IPS-15b (cell line): ENCODE measurements at regions not wholly inside any gene's neighbourhood (a gene's known extent, or its start where the extent isn't known, plus 50 kb on each side); places are given as distances from the start of the nearest gene placed in this dataset.

Experiments
- H3K27me3 ChIP-seq: one replicate; pipeline ENCODE4 v1.6.1; 2013; ENCODE audit warnings: low read length; ENCODE audit not compliant: control insufficient read depth, insufficient read depth
- H3K36me3 ChIP-seq: one replicate; pipeline ENCODE4 v1.6.1; 2013; ENCODE audit warnings: low read length; ENCODE audit not compliant: control insufficient read depth, insufficient read depth
- H3K4me1 ChIP-seq: one replicate; pipeline ENCODE4 v1.6.1; 2013; ENCODE audit warnings: mild to moderate bottlenecking, low read length; ENCODE audit not compliant: control insufficient read depth, insufficient read depth
- H3K4me3 ChIP-seq: one replicate; pipeline ENCODE4 v1.5.1; 2013; ENCODE audit warnings: low read depth, low read length
- H3K9ac ChIP-seq: one replicate; pipeline ENCODE4 v1.6.1; 2013; ENCODE audit warnings: low read depth, mild to moderate bottlenecking, low read length
- H3K9me3 ChIP-seq: one replicate; pipeline ENCODE4 v1.6.1; 2013; ENCODE audit warnings: mild to moderate bottlenecking, low read length; ENCODE audit not compliant: control insufficient read depth, insufficient read depth

DNA sequence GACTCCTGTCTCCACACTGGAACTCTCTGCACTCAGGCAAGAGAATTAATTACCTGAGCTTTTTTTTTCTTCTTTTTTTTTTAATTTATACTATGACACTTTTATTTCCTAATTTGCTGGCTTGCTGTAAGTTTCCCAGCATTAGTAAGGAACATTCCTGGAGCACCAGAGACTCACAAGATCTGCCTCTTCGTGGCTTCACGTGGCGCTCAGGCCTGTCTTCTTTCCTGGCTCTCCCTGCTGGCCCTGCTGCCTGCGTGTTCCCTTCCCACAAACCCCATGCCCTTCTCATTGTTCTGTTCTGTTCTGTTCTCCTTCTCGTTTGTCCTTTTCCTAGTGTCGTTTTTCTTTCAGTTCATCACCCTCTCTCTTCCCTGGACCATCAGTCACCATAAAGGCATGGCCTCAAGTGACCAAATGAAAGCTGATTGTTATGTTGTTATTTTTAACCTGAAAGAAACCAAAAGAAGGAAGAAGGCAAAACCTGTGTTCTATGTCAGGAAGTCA, 591.6 kb upstream of the PFKP start:
- H3K4me1 ChIP-seq, result peaks cover 5% of the 10 kb centered on the region
- H3K27me3 ChIP-seq, result no peaks in the 10 kb centered on the region
- H3K4me3 ChIP-seq, result no peak overlapping the region
- no peaks in the 10 kb centered on the region for H3K36me3 ChIP-seq
- no peaks in the 10 kb centered on the region for H3K9me3 ChIP-seq
- H3K9ac ChIP-seq, result no peak overlapping the region

DNA sequence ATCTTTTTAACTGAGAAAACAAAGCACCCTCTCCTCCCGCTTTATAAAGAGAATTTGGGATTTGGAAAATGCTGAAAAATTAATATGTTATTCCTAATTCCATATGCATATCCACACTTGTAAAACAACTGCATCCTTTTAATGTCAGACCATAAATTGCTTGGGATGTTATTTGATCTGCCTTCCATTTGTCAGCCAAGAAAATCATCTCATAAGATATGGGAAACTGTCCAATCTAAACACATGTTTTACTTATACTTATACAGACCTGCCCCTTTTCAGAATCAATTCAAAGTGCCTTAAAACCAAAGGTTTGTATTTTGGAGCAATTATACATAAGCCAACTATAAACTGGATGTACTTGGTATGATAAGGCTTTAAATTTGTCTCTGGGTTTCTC, 595.5 kb upstream of the PFKP start:
- no peaks in the 10 kb centered on the region for H3K27me3 ChIP-seq

DNA sequence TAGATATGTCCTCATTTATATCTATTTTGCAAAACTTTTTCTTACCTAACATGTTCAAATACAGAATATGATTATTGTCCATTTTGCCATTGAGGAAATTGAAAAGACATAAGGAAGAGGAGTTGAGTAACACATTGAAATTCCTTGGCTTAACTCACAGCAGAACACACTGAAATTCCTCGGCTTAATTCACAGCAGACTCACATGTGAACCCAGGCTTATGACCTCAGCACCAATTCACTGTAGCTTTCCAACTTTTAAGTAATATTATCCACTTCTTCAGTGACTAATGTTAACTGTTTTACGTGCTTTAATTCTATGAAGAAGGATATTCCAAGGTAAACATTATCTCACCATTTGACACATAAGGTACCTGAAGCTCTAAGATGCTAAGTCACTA, 597.5 kb upstream of the PFKP start:
- peaks cover 3% of the 10 kb centered on the region for H3K36me3 ChIP-seq
- no peak overlapping the region for H3K4me3 ChIP-seq
- H3K27me3 ChIP-seq, result no peaks in the 10 kb centered on the region
- H3K9me3 ChIP-seq, result no peaks in the 10 kb centered on the region
- H3K9ac ChIP-seq, result no peak overlapping the region
- H3K4me1 ChIP-seq, result no peaks in the 10 kb centered on the region

More for the DNA sequence above, 595.5 kb upstream of the PFKP start:
- Histone ChIP-seq H3K4me3 (no peak overlapping the region), H3K9ac (no peak overlapping the region), H3K4me1 (no peaks in the 10 kb centered on the region), H3K9me3 (no peaks in the 10 kb centered on the region), H3K36me3 (peaks cover 3% of the 10 kb centered on the region)

DNA sequence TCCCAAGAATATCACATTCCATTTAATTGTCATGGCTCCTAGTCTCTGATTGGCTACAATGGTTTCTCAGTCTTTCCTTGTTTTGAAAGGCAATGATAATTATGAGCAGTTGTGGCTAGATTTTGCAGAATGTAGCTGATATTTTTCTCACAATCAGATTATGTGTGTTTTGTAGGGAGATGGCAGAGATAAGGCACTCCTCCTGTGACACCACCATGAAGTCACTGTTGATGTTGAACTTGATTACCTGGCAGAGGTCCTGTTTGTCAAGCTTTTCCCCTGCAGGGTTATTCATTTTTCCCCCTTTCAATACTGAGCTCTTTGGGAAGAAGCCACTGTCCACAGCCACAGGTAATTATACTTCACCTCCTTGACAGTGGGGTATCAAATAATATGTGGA, 602.9 kb upstream of the PFKP start:
- H3K27me3 ChIP-seq, result no peaks in the 10 kb centered on the region
- H3K9me3 ChIP-seq, result no peaks in the 10 kb centered on the region
- H3K4me3 ChIP-seq, result no peak overlapping the region
- H3K4me1 ChIP-seq, result no peaks in the 10 kb centered on the region
- no peaks in the 10 kb centered on the region for H3K36me3 ChIP-seq
- H3K9ac ChIP-seq, result no peak overlapping the region

DNA sequence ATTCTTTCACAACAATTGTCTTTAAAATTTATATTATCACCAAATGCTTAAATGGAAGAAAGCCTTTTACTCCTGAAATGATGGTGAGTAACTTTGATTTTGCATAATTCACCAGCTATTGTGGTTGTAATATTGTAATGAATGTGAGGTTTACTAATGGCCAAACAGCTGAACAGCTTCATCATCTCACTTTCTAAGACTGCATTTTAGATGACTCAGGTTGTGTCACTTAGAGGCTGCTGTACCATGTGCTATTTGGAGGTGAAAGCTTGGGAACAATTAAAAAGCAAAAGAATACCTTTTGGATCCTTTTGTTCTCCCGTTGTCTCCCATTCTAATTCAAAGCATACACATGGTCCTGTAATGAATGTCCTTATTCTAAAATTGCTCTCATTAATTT, 604.0 kb upstream of the PFKP start:
- no peaks in the 10 kb centered on the region for H3K27me3 ChIP-seq
- H3K9ac ChIP-seq, result no peak overlapping the region
- H3K9me3 ChIP-seq, result no peaks in the 10 kb centered on the region
- no peaks in the 10 kb centered on the region for H3K36me3 ChIP-seq
- no peak overlapping the region for H3K4me3 ChIP-seq
- no peaks in the 10 kb centered on the region for H3K4me1 ChIP-seq

DNA sequence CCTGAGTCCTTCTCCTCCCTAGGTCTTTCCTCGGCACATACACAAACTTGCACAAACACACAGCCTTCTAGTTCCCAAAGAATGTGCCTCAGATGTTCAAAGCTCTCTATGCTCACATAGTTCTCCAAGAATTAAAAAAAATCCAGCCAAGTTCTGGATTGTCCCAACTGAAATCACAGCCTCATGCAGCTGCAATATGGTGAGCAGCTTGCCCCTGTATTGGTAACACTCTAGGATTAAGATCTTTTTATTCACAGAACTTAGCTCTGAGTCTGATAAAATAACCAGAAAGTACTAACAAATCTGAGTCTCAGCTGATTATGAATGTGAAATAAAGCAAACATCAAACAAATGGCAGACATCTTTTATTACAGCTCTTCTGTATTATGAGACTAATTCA, 604.8 kb upstream of the PFKP start:
- Histone ChIP-seq H3K27me3 (no peaks in the 10 kb centered on the region), H3K4me1 (no peaks in the 10 kb centered on the region), H3K9ac (no peak overlapping the region), H3K4me3 (no peak overlapping the region), H3K36me3 (no peaks in the 10 kb centered on the region), H3K9me3 (no peaks in the 10 kb centered on the region)

DNA sequence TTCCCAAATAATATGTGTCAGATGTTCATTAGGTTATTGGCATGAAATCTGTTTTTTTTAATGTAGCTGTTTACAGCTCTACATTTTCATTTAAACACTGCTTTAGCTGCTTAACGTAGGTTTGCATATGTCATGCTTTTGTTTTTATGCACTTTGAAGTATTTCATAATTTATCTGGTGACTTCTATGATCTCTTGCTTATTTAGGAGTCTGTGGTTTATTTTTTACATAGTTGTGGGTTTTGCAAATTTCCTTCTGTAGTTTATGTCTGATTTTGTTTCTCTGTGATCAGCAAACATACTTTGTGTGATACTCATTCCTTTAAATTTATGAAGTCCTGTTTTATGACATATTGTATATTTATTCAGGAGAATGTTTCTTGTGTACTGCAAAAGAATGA, 606.5 kb upstream of the PFKP start:
- Histone ChIP-seq H3K4me3 (no peak overlapping the region), H3K4me1 (no peaks in the 10 kb centered on the region), H3K27me3 (no peaks in the 10 kb centered on the region), H3K9me3 (no peaks in the 10 kb centered on the region), H3K9ac (no peak overlapping the region), H3K36me3 (no peaks in the 10 kb centered on the region)

DNA sequence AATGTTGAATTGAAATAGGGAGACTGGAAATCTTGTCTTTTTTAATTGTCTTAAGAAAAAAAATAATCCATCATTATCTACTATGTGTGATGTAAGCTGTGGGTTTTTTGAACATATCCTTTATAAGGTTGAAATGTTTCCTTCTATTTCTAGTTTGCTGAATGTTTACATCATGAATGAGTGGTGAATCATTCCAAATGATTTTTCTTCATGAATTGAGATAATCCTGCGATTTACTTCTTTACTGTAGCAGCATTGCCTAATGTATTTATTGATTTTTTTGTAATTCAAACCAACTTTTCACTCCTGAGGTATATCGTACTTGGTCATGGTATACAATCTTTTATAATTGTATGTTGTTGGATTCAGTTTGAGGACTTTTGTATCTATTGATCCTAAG, 607.6 kb upstream of the PFKP start:
- Histone ChIP-seq H3K4me1 (no peaks in the 10 kb centered on the region), H3K9me3 (no peaks in the 10 kb centered on the region), H3K27me3 (no peaks in the 10 kb centered on the region), H3K4me3 (no peak overlapping the region), H3K36me3 (no peaks in the 10 kb centered on the region), H3K9ac (no peak overlapping the region)

DNA sequence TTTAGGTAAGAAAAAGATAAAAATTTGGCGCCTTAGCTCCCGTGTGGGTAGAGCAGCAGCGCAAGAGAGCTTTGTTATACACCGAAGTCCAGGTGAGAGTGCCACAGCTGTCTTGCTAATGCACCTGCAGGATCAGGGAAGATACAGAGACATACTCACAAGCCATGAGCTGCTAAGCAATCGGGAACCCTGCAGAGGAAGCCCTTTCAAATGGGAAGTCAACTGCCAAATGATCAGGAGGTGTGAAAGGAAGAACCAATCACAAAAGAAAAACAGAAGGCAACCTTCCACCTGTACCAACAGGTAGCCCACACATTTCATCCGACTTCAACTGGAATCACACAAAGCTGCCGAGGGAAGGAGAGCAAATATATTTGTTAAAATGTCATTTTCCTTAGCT, 610.5 kb upstream of the PFKP start:
- no peak overlapping the region for H3K4me3 ChIP-seq
- H3K27me3 ChIP-seq, result no peaks in the 10 kb centered on the region
- no peak overlapping the region for H3K9ac ChIP-seq
- H3K9me3 ChIP-seq, result no peaks in the 10 kb centered on the region
- no peaks in the 10 kb centered on the region for H3K4me1 ChIP-seq
- H3K36me3 ChIP-seq, result no peaks in the 10 kb centered on the region

DNA sequence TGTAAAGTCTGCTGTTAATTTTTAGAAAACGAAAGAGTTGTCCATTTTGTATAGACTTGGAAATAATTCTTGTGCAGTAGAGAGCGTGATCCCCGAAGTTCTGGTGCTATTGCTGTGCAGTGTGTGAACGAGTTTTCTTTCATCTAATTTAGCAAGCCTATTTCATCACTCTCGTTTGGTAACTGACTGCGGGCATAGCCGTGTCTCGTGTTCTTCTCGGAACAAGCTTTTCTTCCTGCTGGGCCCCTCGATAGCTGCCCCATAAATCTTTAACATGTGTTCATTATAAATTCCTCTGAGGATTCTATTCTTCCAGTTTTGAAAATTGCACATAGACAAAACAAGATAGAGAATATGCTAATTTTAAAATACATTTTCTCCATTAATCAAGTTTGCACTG, 622.0 kb upstream of the PFKP start:
- Histone ChIP-seq H3K36me3 (no peaks in the 10 kb centered on the region), H3K4me3 (no peak overlapping the region), H3K4me1 (no peaks in the 10 kb centered on the region), H3K9me3 (no peaks in the 10 kb centered on the region), H3K9ac (no peak overlapping the region), H3K27me3 (no peaks in the 10 kb centered on the region)

DNA sequence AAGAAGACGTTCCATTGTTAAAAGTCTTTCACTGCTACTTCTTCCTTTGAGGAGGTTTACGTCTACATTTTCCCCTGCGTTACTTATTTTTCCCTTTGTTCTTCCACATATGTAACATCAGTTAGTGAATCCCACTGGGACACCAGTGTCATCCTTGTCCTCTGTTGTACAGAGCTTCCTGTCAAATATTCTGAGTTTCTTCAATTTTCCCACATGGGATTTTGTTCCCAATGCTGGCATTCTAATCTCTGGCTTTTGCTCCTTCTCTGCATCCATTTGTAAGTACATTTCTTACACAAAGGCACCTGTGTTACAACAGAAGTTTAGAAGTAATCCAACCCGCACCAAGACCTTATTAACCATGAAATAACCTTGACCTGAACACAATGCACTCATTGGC, 627.4 kb upstream of the PFKP start:
- Histone ChIP-seq H3K9ac (no peak overlapping the region), H3K27me3 (no peaks in the 10 kb centered on the region), H3K36me3 (no peaks in the 10 kb centered on the region), H3K9me3 (no peaks in the 10 kb centered on the region), H3K4me1 (no peaks in the 10 kb centered on the region), H3K4me3 (no peak overlapping the region)

DNA sequence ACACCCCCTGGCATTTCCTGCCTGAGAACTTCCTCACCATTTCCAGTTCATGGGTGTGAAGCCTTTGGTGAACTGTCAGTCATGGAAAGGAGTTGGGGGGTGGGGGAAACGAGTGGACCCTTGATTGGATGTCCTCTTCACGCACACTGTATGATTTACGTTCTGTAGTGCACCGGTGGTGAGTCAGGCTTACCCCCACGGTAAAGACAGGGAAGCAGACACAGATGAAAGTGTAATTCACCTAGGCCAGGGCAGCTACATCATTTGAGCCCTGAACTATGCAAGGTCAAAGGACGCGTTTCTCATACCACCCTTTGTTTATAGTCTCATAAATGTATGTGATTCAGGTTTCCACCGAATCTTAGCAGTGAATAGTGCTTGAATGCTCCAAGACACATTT, 628.3 kb upstream of the PFKP start:
- H3K4me3 ChIP-seq, result no peak overlapping the region
- no peaks in the 10 kb centered on the region for H3K4me1 ChIP-seq
- no peaks in the 10 kb centered on the region for H3K36me3 ChIP-seq
- H3K9me3 ChIP-seq, result no peaks in the 10 kb centered on the region
- H3K9ac ChIP-seq, result no peak overlapping the region
- H3K27me3 ChIP-seq, result no peaks in the 10 kb centered on the region
